Esophagus squamous epithelium (tissue), 5 donors: ENCODE measurements at regions not wholly inside any gene's neighbourhood (a gene's known extent, or its start where the extent isn't known, plus 50 kb on each side); places are given as distances from the start of the nearest gene placed in this dataset.

ENCODE experiments used
- DNase-seq: peaks from one replicate; lab custom pipeline; 2025; lab: John Stamatoyannopoulos, UW
- H3K27ac ChIP-seq, 4 donors: fragments of 200-600 bp; sonication (generic); one replicate each; pipeline ENCODE4 v1.5.1; 2016 to 2019; ENCODE audit warnings: mild to moderate bottlenecking in 1 of 4
- H3K27me3 ChIP-seq, 4 donors: fragments of 200-600 bp; sonication (generic); 1 replicate in 3 of 4; 2 replicates in 1 of 4; pipeline versions ENCODE4 v1.5.1 to v1.6.0; 2017 to 2021; ENCODE audit warnings: antibody characterized with exemption in 1 of 4
- H3K36me3 ChIP-seq, 3 donors: fragments of 200-600 bp; sonication (generic); one replicate each; pipeline ENCODE4 v1.5.1; 2016 to 2019
- H3K4me1 ChIP-seq, 3 donors: fragments of 200-600 bp; sonication (generic); one replicate each; pipeline ENCODE4 v1.5.1; 2017 to 2019
- H3K4me3 ChIP-seq, 4 donors: fragments of 200-600 bp; sonication (generic); 1 replicate in 3 of 4; 2 replicates in 1 of 4; pipeline ENCODE4 v1.5.1; 2016 to 2019; ENCODE audit warnings: mild to moderate bottlenecking in 2 of 4, moderate library complexity in 1 of 4
- H3K9me3 ChIP-seq, 3 donors: fragments of 200-600 bp; sonication (generic); one replicate each; pipeline ENCODE4 v1.5.1; 2016 to 2019
- POLR2A ChIP-seq, 4 donors: fragments of 450-650 bp; IDR thresholded peaks; one replicate each; pipeline ENCODE4 v1.6.1; 2017; ENCODE audit warnings: antibody characterized with exemption in 4 of 4, mild to moderate bottlenecking in 4 of 4, moderate library complexity in 3 of 4
- WGBS, 2 donors: methylation state at CpG; one replicate each; pipeline ENCODE4 v1.1.5; 2018; 5-methylcytosine and 5-hydroxymethylcytosine counted together
- intact Hi-C: fragments of 100-400 bp; cut with DNase I; formaldehyde crosslinking; loops from one replicate; pipeline ENCODE4 v1.15.0; 2022
- TF ChIP-seq, protein P1 (sequence below), 6 experiments: fragments of 450-650 bp in 4 of 6; fragments of 200-600 bp in 2 of 6; sonication (generic) in 2 of 6; IDR thresholded peaks; one replicate each; pipeline ENCODE4 v1.5.1; 2016 to 2019; ENCODE audit warnings: antibody characterized with exemption in 6 of 6, mild to moderate bottlenecking in 4 of 6, moderate library complexity in 4 of 6
- donor health status: DM: yes; HTN: yes; CAD: no.

- no peaks in the 10 kb centered on the region for H3K36me3 ChIP-seq
- WGBS, 2 donors = 61 to 63% methylated on average over 6 of the region's 20 CpGs
- H3K27ac ChIP-seq = no peak overlapping the region
- peaks cover 0 to 48% (median 0%) of the 10 kb centered on the region in 4 donors for H3K27me3 ChIP-seq
- no peaks in the 10 kb centered on the region for H3K9me3 ChIP-seq
- intact Hi-C loops = loop anchor here (10.0 kb wide), 1 partner anchor 177 kb away; the partner anchor contains the start of gene FGF19
- H3K4me1 ChIP-seq = no peaks in the 10 kb centered on the region
- H3K4me3 ChIP-seq = no peak overlapping the region
- TF ChIP-seq POLR2A (IDR thresholded peaks at IDR 0.05) = no peak
- TF ChIP-seq, protein P1, sequence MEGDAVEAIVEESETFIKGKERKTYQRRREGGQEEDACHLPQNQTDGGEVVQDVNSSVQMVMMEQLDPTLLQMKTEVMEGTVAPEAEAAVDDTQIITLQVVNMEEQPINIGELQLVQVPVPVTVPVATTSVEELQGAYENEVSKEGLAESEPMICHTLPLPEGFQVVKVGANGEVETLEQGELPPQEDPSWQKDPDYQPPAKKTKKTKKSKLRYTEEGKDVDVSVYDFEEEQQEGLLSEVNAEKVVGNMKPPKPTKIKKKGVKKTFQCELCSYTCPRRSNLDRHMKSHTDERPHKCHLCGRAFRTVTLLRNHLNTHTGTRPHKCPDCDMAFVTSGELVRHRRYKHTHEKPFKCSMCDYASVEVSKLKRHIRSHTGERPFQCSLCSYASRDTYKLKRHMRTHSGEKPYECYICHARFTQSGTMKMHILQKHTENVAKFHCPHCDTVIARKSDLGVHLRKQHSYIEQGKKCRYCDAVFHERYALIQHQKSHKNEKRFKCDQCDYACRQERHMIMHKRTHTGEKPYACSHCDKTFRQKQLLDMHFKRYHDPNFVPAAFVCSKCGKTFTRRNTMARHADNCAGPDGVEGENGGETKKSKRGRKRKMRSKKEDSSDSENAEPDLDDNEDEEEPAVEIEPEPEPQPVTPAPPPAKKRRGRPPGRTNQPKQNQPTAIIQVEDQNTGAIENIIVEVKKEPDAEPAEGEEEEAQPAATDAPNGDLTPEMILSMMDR (IDR thresholded peaks at IDR 0.05) = no peak
- no peak for DNase-seq
Measured at GRCh38 chr11:69881467-69882269, 62.5 kb upstream of the FGF3 start.

DNA sequence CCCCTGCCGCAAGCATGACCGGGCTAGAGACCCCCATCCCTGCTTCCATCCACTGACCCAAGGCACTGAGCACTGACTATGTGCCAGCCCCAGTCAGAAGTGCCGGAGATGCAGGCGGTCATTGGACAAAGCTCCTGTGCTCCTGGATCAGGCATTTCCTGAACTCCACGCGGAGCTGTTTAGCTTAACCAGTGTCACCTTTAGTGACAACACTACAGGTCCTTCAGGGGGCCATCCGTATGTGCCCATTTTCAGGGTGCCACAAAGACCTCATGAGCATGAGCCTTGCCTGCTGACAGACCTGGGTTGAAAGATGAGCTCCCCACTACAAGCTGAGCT lies 63.0 kb upstream of the FGF3 start:
- peaks cover 0 to 48% (median 0%) of the 10 kb centered on the region in 4 donors for H3K27me3 ChIP-seq
- intact Hi-C loops = loop anchor here (10.0 kb wide), 1 partner anchor 177 kb away; the partner anchor contains the start of gene FGF19
- H3K36me3 ChIP-seq = no peaks in the 10 kb centered on the region
- no peaks in the 10 kb centered on the region for H3K9me3 ChIP-seq
- DNase-seq = no peak
- H3K27ac ChIP-seq = no peak overlapping the region
- H3K4me3 ChIP-seq = no peak overlapping the region
- no peak for TF ChIP-seq POLR2A (IDR thresholded peaks at IDR 0.05)
- TF ChIP-seq, protein P1 (IDR thresholded peaks at IDR 0.05) = no peak
- H3K4me1 ChIP-seq = no peaks in the 10 kb centered on the region
- 82% methylated on average over 6 of the region's 7 CpGs; no CpG with 5 or more reads in 1 of the 2 donors for WGBS, 2 donors

GRCh38 chr11:69883292-69884255 lies 64.4 kb upstream of the FGF3 start:
- H3K4me3 ChIP-seq = no peak overlapping the region
- H3K27ac ChIP-seq = no peak overlapping the region
- 51 to 90% methylated on average over 2 to 18 of the region's 32 CpGs for WGBS, 2 donors
- DNase-seq = no peak
- no peaks in the 10 kb centered on the region for H3K4me1 ChIP-seq
- no peaks in the 10 kb centered on the region for H3K36me3 ChIP-seq
- TF ChIP-seq, protein P1 (IDR thresholded peaks at IDR 0.05) = no peak
- no peak for TF ChIP-seq POLR2A (IDR thresholded peaks at IDR 0.05)
- H3K9me3 ChIP-seq = no peaks in the 10 kb centered on the region
- intact Hi-C loops = loop anchor here (10.0 kb wide), 1 partner anchor 179 kb away; the partner anchor contains the start of gene FGF19
- peaks cover 0 to 57% (median 0%) of the 10 kb centered on the region in 4 donors for H3K27me3 ChIP-seq

DNA sequence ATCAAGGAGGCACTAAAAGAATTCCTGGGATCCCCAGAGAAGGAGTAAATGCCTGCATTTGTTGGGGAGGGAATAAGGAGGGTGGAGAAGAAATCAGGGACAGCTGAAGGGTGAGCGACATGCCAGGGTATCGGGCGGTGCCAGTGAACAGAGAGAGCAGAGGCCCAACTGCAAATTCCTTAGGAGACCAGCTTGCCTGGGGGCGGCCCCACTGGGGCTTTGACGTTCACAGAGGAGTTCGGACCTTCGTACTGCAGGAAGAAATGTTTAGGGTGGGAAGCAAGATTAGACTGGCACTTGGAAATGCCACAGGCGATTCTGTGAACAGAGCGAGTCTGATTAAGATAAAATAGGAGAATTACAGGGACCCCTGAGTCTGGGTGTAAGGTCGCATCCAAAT lies 65.1 kb upstream of the FGF3 start:
- DNase-seq = no peak
- 86 to 87% methylated on average over 10 of the region's 10 CpGs for WGBS, 2 donors
- TF ChIP-seq, protein P1 (IDR thresholded peaks at IDR 0.05) = no peak
- TF ChIP-seq POLR2A (IDR thresholded peaks at IDR 0.05) = no peak

More for the DNA sequence above, 65.1 kb upstream of the FGF3 start:
- H3K27ac ChIP-seq = no peak overlapping the region
- H3K36me3 ChIP-seq = no peaks in the 10 kb centered on the region
- H3K4me1 ChIP-seq = no peaks in the 10 kb centered on the region
- peaks cover 0 to 64% (median 0%) of the 10 kb centered on the region in 4 donors for H3K27me3 ChIP-seq
- H3K4me3 ChIP-seq = no peak overlapping the region
- intact Hi-C loops = loop anchor here (10.0 kb wide), 1 partner anchor 179 kb away; the partner anchor contains the start of gene FGF19
- no peaks in the 10 kb centered on the region for H3K9me3 ChIP-seq
